SJCRH30 (cell line): ENCODE measurements at regions not wholly inside any gene's neighbourhood (a gene's known extent, or its start where the extent isn't known, plus 50 kb on each side); places are given as distances from the start of the nearest gene placed in this dataset.
A peak's percentile ranks its signal among the peaks of the same experiment; 100 is the strongest.
"Not testable (repeated sequence)": the region's sequence is repeated elsewhere in the genome, so short reads cannot be mapped to it uniquely, and the experiment has no call there.

Experiments
- DNase-seq, 2 experiments: peaks; one replicate each; pipeline ENCODE4 v3.0.0-alpha.2; 2015 to 2020
- H3K27ac ChIP-seq: fragments of 250-450 bp; sonication (Bioruptor Pico); 2 replicates; pipeline ENCODE4 v1.5.1; 2020; ENCODE audit warnings: mild to moderate bottlenecking, moderate library complexity
- H3K27me3 ChIP-seq: fragments of 250-450 bp; sonication (Bioruptor Pico); 2 replicates; pipeline ENCODE4 v1.5.1; 2020; ENCODE audit warnings: mild to moderate bottlenecking, moderate library complexity
- H3K36me3 ChIP-seq: fragments of 250-450 bp; sonication (Bioruptor Pico); 2 replicates; pipeline ENCODE4 v1.5.1; 2020; ENCODE audit warnings: mild to moderate bottlenecking, moderate library complexity
- H3K4me1 ChIP-seq: fragments of 250-450 bp; sonication (Bioruptor Pico); 2 replicates; pipeline ENCODE4 v1.5.1; 2020; ENCODE audit warnings: mild to moderate bottlenecking, moderate library complexity
- H3K4me3 ChIP-seq: fragments of 250-450 bp; sonication (Bioruptor Pico); 2 replicates; pipeline ENCODE4 v1.5.1; 2020; ENCODE audit warnings: mild to moderate bottlenecking, moderate library complexity
- H3K9me3 ChIP-seq: fragments of 250-450 bp; sonication (Bioruptor Pico); replicated peaks from 2 replicates; pipeline ENCODE4 v1.5.1; 2020; ENCODE audit warnings: mild to moderate bottlenecking, moderate library complexity

DNA sequence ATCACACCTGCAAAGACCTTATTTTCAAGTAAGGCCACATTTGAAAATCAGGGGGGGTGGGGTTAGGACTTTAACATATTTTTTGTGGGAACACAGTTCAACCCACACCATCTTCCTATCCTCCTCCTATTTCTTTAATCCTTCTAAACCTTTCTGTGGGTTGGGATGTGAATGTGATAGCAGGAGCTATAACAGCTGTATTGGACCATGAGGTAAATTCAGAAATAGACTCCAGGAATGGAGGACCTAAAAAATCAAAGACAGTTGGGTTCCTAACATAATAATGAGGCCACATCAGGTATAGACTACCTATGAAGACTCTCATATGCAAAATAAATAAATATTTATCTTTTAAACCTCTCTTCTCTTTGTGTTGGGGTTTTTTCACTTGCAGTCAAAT is 451.4 kb downstream of the XYLT1 start:
- Histone ChIP-seq H3K36me3 (no peaks in the 10 kb centered on the region), H3K27me3 (no peaks in the 10 kb centered on the region), H3K9me3 (no peaks in the 10 kb centered on the region), H3K4me1 (no peaks in the 10 kb centered on the region), H3K4me3 (no peak overlapping the region), H3K27ac (no peak overlapping the region)
- no peak for DNase-seq

- no peak overlapping the region for H3K4me3 ChIP-seq
- no peaks in the 10 kb centered on the region for H3K27me3 ChIP-seq
- H3K4me1 ChIP-seq: no peaks in the 10 kb centered on the region
- H3K27ac ChIP-seq: no peak overlapping the region
- no peaks in the 10 kb centered on the region for H3K36me3 ChIP-seq
- DNase-seq: no peak
- no peaks in the 10 kb centered on the region for H3K9me3 ChIP-seq
Observed at GRCh38 chr16:17023606-17024005, 447.2 kb downstream of the XYLT1 start.

- DNase-seq: no peak
- H3K36me3 ChIP-seq: no peaks in the 10 kb centered on the region
- H3K27ac ChIP-seq: no peak overlapping the region
- no peaks in the 10 kb centered on the region for H3K27me3 ChIP-seq
- no peaks in the 10 kb centered on the region for H3K9me3 ChIP-seq
- H3K4me1 ChIP-seq: no peaks in the 10 kb centered on the region
- H3K4me3 ChIP-seq: no peak overlapping the region
Observed at GRCh38 chr16:17024514-17024913, 446.2 kb downstream of the XYLT1 start.

- Histone ChIP-seq H3K4me3 (no peak overlapping the region), H3K27ac (no peak overlapping the region), H3K36me3 (no peaks in the 10 kb centered on the region), H3K27me3 (no peaks in the 10 kb centered on the region), H3K4me1 (no peaks in the 10 kb centered on the region), H3K9me3 (no peaks in the 10 kb centered on the region)
- no peak for DNase-seq
Observed at GRCh38 chr16:17026600-17027242, 444.0 kb downstream of the XYLT1 start.

- no peaks in the 10 kb centered on the region for H3K9me3 ChIP-seq
- H3K27me3 ChIP-seq: no peaks in the 10 kb centered on the region
- H3K4me1 ChIP-seq: no peaks in the 10 kb centered on the region
- DNase-seq: no peak
- H3K4me3 ChIP-seq: no peak overlapping the region
- no peak overlapping the region for H3K27ac ChIP-seq
- no peaks in the 10 kb centered on the region for H3K36me3 ChIP-seq
Observed at GRCh38 chr16:17027488-17028129, 443.2 kb downstream of the XYLT1 start.

GRCh38 chr16:17029602-17030350 is 441.0 kb downstream of the XYLT1 start:
- Histone ChIP-seq H3K27me3 (no peaks in the 10 kb centered on the region), H3K4me1 (no peaks in the 10 kb centered on the region), H3K27ac (no peak overlapping the region), H3K4me3 (no peak overlapping the region), H3K36me3 (no peaks in the 10 kb centered on the region), H3K9me3 (no peaks in the 10 kb centered on the region)
- no peak for DNase-seq

- Histone ChIP-seq H3K4me3 (no peak overlapping the region), H3K4me1 (no peaks in the 10 kb centered on the region), H3K27ac (no peak overlapping the region), H3K9me3 (no peaks in the 10 kb centered on the region), H3K36me3 (no peaks in the 10 kb centered on the region), H3K27me3 (no peaks in the 10 kb centered on the region)
- no peak for DNase-seq
Observed at GRCh38 chr16:17031484-17032268, 439.1 kb downstream of the XYLT1 start.

DNA sequence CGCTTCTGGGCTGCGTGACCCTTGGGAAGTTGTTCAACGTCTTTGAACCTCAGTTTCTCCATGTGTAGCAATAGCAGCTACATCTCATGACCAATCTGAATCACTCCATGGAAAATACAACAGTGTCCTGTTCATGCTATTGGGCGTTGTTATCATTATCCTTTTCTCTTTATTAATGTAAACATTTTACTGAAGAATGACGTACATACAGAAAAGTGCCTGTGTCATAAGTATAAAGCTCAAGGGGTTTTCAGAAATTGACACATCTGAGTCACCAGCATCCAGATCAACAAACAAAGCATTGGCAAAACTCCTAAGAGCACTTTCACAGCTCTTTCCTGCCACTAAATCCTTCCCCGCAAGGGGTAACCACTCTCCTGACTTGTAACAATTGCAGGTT is 438.4 kb downstream of the XYLT1 start:
- Histone ChIP-seq H3K36me3 (no peaks in the 10 kb centered on the region), H3K27ac (no peak overlapping the region), H3K9me3 (no peaks in the 10 kb centered on the region), H3K4me1 (0 out of 2 replicates have a peak, but pooled peaks cover 2% of the 10 kb centered on the region), H3K4me3 (no peak overlapping the region), H3K27me3 (no peaks in the 10 kb centered on the region)
- DNase-seq: no peak

GRCh38 chr16:17034477-17035252 is 436.1 kb downstream of the XYLT1 start:
- H3K9me3 ChIP-seq: no peaks in the 10 kb centered on the region
- no peak overlapping the region for H3K4me3 ChIP-seq
- DNase-seq: no peak
- no peaks in the 10 kb centered on the region for H3K27me3 ChIP-seq
- no peak overlapping the region for H3K27ac ChIP-seq
- H3K4me1 ChIP-seq: peaks cover 9% of the 10 kb centered on the region; the same call in 1 of the 2 replicates
- no peaks in the 10 kb centered on the region for H3K36me3 ChIP-seq

DNA sequence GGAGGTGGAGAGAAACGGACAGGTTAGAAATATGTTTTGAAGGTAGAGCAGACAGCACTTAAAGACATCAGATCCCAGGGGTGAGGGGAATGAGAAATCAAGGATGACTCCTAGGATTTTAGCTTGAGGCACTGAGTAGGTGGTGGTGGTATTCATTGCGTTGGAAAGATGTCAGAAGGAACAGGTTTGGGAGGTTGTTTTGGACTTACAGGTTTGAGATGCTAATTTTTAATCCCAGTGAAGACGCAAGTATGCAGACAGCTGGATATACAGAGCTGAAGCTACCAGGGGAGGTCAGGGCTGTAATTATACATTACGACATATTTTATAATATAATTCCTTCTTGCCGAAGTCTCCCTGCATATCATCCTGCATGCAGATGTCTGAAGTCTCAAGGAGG is 433.3 kb downstream of the XYLT1 start:
- 0 out of 2 replicates have a peak overlapping the region, but pooled peaks have one; percentile 10 for H3K4me3 ChIP-seq
- peaks cover 9% of the 10 kb centered on the region; the same call in 1 of the 2 replicates for H3K4me1 ChIP-seq
- peak overlapping the region; percentile 66 for H3K27ac ChIP-seq
- H3K27me3 ChIP-seq: no peaks in the 10 kb centered on the region
- no peak for DNase-seq
- H3K9me3 ChIP-seq: no peaks in the 10 kb centered on the region
- H3K36me3 ChIP-seq: no peaks in the 10 kb centered on the region

DNA sequence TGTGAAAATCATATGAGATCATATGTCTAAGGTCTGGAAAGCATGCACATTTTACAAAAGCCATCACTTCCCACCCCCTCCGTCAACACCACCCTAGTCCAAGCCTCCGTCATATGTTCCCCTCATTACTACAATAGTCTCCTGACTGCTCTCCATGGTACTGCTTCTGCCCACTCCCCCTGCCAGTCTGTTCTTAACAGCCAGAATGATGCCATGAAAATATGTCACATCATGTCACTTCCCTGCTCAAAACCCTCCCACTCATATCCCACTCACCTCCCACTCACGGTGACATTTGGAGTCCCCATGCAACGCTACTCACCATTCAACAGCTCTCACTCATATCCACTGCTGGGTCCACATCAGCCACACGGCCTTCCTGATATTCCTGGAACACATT is 432.3 kb downstream of the XYLT1 start:
- Histone ChIP-seq H3K4me3 (no peak overlapping the region), H3K27ac (no peak overlapping the region; the same call in 1 of the 2 replicates), H3K27me3 (no peaks in the 10 kb centered on the region), H3K9me3 (no peaks in the 10 kb centered on the region), H3K36me3 (no peaks in the 10 kb centered on the region), H3K4me1 (peaks cover 9% of the 10 kb centered on the region; the same call in 1 of the 2 replicates)
- peak in 1 of 2 experiments; percentile 26 for DNase-seq

GRCh38 chr16:17049109-17049508 is 421.7 kb downstream of the XYLT1 start:
- H3K27ac ChIP-seq, H3K27me3 ChIP-seq, H3K36me3 ChIP-seq, H3K9me3 ChIP-seq, DNase-seq, H3K4me1 ChIP-seq, H3K4me3 ChIP-seq: not testable (repeated sequence)

DNA sequence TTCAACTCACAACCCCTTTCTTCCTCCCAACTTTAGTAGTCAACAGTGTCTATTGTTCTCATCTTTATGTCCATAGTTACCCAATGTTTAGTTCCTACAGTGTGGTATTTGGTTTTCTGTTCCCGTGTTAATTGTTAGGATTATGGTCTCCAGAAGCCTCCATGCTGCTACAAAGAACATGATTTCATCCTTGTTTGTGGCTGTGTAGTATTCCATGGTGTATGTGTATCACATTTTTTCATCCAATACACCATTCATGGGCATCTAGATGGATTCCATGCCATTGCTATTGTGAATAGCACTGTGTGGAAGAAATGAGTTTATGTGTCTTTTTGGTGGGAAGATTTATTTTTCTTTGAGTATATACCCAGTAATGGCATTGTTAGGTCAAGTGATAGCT is 420.3 kb downstream of the XYLT1 start:
- no peak for DNase-seq

More for the DNA sequence above, 420.3 kb downstream of the XYLT1 start:
- no peaks in the 10 kb centered on the region for H3K27me3 ChIP-seq
- no peaks in the 10 kb centered on the region for H3K9me3 ChIP-seq
- H3K27ac ChIP-seq: no peak overlapping the region
- no peaks in the 10 kb centered on the region for H3K36me3 ChIP-seq
- no peak overlapping the region for H3K4me3 ChIP-seq
- H3K4me1 ChIP-seq: no peaks in the 10 kb centered on the region
